ENCODE measurements at regions not wholly inside any gene's neighbourhood (a gene's known extent, or its start where the extent isn't known, plus 50 kb on each side); places are given as distances from the start of the nearest gene placed in this dataset.

- H3K4me3 ChIP-seq (ENCODE audit: control insufficient read depth, low read depth, low read length): no peak overlapping the region
- TF ChIP-seq CTCF (IDR thresholded peaks at IDR 0.05; ENCODE audit: control insufficient read depth, insufficient read depth, low read depth, low read length, missing control alignments): no peak
- DNase-seq (ENCODE audit: low read depth): no peak
These were observed 1284.8 kb downstream of the TMEM121 start for GRCh38 chr14:106811162-106811561.

- DNase-seq (ENCODE audit: low read depth): no peak
- no peak overlapping the region for H3K4me3 ChIP-seq (ENCODE audit: control insufficient read depth, low read depth, low read length)
- no peak for TF ChIP-seq CTCF (IDR thresholded peaks at IDR 0.05; ENCODE audit: control insufficient read depth, insufficient read depth, low read depth, low read length, missing control alignments)
These were observed 1286.5 kb downstream of the TMEM121 start for GRCh38 chr14:106812788-106813476.

GRCh38 chr14:106813477-106813823 is 1287.1 kb downstream of the TMEM121 start:
- no peak for TF ChIP-seq CTCF (IDR thresholded peaks at IDR 0.05; ENCODE audit: control insufficient read depth, insufficient read depth, low read depth, low read length, missing control alignments)
- no peak for DNase-seq (ENCODE audit: low read depth)
- no peak overlapping the region for H3K4me3 ChIP-seq (ENCODE audit: control insufficient read depth, low read depth, low read length)

- DNase-seq (ENCODE audit: low read depth): no peak
- no peak for TF ChIP-seq CTCF (IDR thresholded peaks at IDR 0.05; ENCODE audit: control insufficient read depth, insufficient read depth, low read depth, low read length, missing control alignments)
- H3K4me3 ChIP-seq (ENCODE audit: control insufficient read depth, low read depth, low read length): no peak overlapping the region
These were observed 1293.7 kb downstream of the TMEM121 start for GRCh38 chr14:106820119-106820518.

- H3K4me3 ChIP-seq (ENCODE audit: control insufficient read depth, low read depth, low read length): no peak overlapping the region
- DNase-seq (ENCODE audit: low read depth): no peak
- no peak for TF ChIP-seq CTCF (IDR thresholded peaks at IDR 0.05; ENCODE audit: control insufficient read depth, insufficient read depth, low read depth, low read length, missing control alignments)
These were observed 1294.7 kb downstream of the TMEM121 start for GRCh38 chr14:106821119-106821518.

GRCh38 chr14:106822905-106823304 is 1296.5 kb downstream of the TMEM121 start:
- no peak for TF ChIP-seq CTCF (IDR thresholded peaks at IDR 0.05; ENCODE audit: control insufficient read depth, insufficient read depth, low read depth, low read length, missing control alignments)
- H3K4me3 ChIP-seq (ENCODE audit: control insufficient read depth, low read depth, low read length): no peak overlapping the region
- DNase-seq (ENCODE audit: low read depth): no peak
